K562 (cell line): ENCODE measurements at regions not wholly inside any gene's neighbourhood (a gene's known extent, or its start where the extent isn't known, plus 50 kb on each side); places are given as distances from the start of the nearest gene placed in this dataset.

ENCODE experiments used
- ATAC-seq: fragments of 200-7000 bp; cut with Tn5 transposase; 3 replicates; pipeline ENCODE4 v1.9.1; 2020; ENCODE audit warnings: moderate library complexity
- BruUV-seq: library from RNA; stranded (reverse); fragments of 400-500 nt; replicated peaks from 2 replicates; lab custom pipeline; 2021; lab: Mats Ljungman, UMichigan
- CTCF ChIA-PET: fragments of 300-600 bp; formaldehyde crosslinking; extraction: SDS; loops from one replicate; lab custom pipeline; 2021; ENCODE audit warnings: low intra/inter-chr PET ratio; lab: Yijun Ruan, JAX
- POLR2A ChIA-PET: fragments of 300-600, 350-650 bp; sonication (Branson Sonifier 250); formaldehyde crosslinking; extraction: SDS; loops from one replicate; lab custom pipeline; 2021; ENCODE audit warnings: antibody characterized with exemption, inconsistent platforms; lab: Yijun Ruan, JAX
- DNase-seq, 4 experiments: peaks; one replicate each; pipeline versions ENCODE4 v3.0.0 to v3.0.0-alpha.2; 2011 to 2018; ENCODE audit warnings: low spot score in 3 of 4, mixed read lengths in 3 of 4; ENCODE audit errors: extremely low read depth in 1 of 4
- FAIRE-seq: peaks from 2 replicates; lab custom pipeline; 2011; peaks lifted over from hg19 to GRCh38; lab: Jason Lieb, UNC
- H2AFZ ChIP-seq: 2 replicates; pipeline ENCODE4 v1.6.0; 2011; ENCODE audit warnings: low read depth, low read length, control low read depth, inconsistent platforms
- H3K27ac ChIP-seq: fragments of 200-600 bp; 3 replicates; pipeline ENCODE4 v1.8.0; 2011; ENCODE audit warnings: low read depth, mild to moderate bottlenecking, control low read depth, inconsistent platforms, low read length, moderate library complexity, mixed read lengths; ENCODE audit errors: extremely low read depth
- H3K27me3 ChIP-seq, 2 experiments: fragments of 300-600 bp in 1 of 2; 2 replicates in 1 of 2; 3 replicates in 1 of 2; pipeline versions ENCODE4 v1.6.0 to v1.8.0; 2011; ENCODE audit warnings: inconsistent platforms in 2 of 2, low read length in 2 of 2, mild to moderate bottlenecking in 1 of 2, mixed read lengths in 1 of 2, moderate library complexity in 1 of 2; ENCODE audit not compliant: control insufficient read depth in 2 of 2, insufficient read depth in 2 of 2
- H3K36me3 ChIP-seq: fragments of 300-600 bp; 3 replicates; pipeline ENCODE4 v1.8.0; 2011; ENCODE audit warnings: mild to moderate bottlenecking, low read length, inconsistent platforms; ENCODE audit not compliant: control insufficient read depth, insufficient read depth
- H3K4me1 ChIP-seq, 2 experiments: fragments of 200-600 bp in 1 of 2; replicated peaks in 1 of 2; 2 replicates in 1 of 2; 3 replicates in 1 of 2; pipeline versions ENCODE4 v1.5.1 to v1.8.0; 2011; ENCODE audit warnings: inconsistent platforms in 2 of 2, low read length in 2 of 2, mild to moderate bottlenecking in 1 of 2, mixed read lengths in 1 of 2, moderate library complexity in 1 of 2; ENCODE audit not compliant: control insufficient read depth in 2 of 2, insufficient read depth in 2 of 2
- H3K4me2 ChIP-seq: 2 replicates; pipeline ENCODE4 v1.6.1; 2011; ENCODE audit warnings: low read length, control low read depth, inconsistent platforms, mixed read lengths; ENCODE audit not compliant: insufficient read depth
- H3K4me3 ChIP-seq: fragments of 200-600 bp; sonication (generic), shearing (Covaris generic); 2 replicates; pipeline ENCODE4 v1.5.1; 2016; ENCODE audit warnings: control low read depth, inconsistent platforms
- H3K79me2 ChIP-seq: fragments of 200-600 bp; 3 replicates; pipeline ENCODE4 v1.8.0; 2011; ENCODE audit warnings: low read length, inconsistent platforms; ENCODE audit not compliant: control insufficient read depth, insufficient read depth
- H3K9ac ChIP-seq, 2 experiments: 2 replicates each; pipeline versions ENCODE4 v1.6.0 to v1.6.1; 2011; ENCODE audit warnings: low read depth in 2 of 2, low read length in 2 of 2, control low read depth in 1 of 2, inconsistent platforms in 1 of 2, mild to moderate bottlenecking in 1 of 2, mixed read lengths in 1 of 2; ENCODE audit not compliant: insufficient read depth in 1 of 2
- H3K9me1 ChIP-seq: one replicate; pipeline ENCODE4 v1.6.0; 2011; ENCODE audit warnings: inconsistent platforms, mild to moderate bottlenecking, low read length, moderate library complexity; ENCODE audit not compliant: control insufficient read depth, insufficient read depth
- H3K9me3 ChIP-seq: replicated peaks from 2 replicates; pipeline ENCODE4 v1.5.1; 2011; ENCODE audit warnings: low read depth, low read length, inconsistent platforms; ENCODE audit not compliant: control insufficient read depth, insufficient read depth
- H4K20me1 ChIP-seq: replicated peaks from 2 replicates; pipeline ENCODE4 v1.6.1; 2011; ENCODE audit warnings: low read length, inconsistent platforms, mixed read lengths; ENCODE audit not compliant: control insufficient read depth, insufficient read depth
- CHD1 ChIP-seq: fragments of 200-600 bp; sonication (generic); IDR thresholded peaks from one replicate; pipeline ENCODE4 v1.6.1; 2012; ENCODE audit warnings: mild to moderate bottlenecking, moderate library complexity, low read length, inconsistent platforms
- ELK3 ChIP-seq: fragments of 450-650 bp; formaldehyde crosslinking; IDR thresholded peaks from 2 replicates; pipeline ENCODE4 v1.4.0; 2020; ENCODE audit warnings: mild to moderate bottlenecking
- GABPB1 ChIP-seq: sonication (generic); formaldehyde crosslinking; IDR thresholded peaks from 2 replicates; pipeline ENCODE4 v1.8.0; 2022; ENCODE audit warnings: mild to moderate bottlenecking, missing genetic modification reagents
- GATAD2B ChIP-seq: fragments of 450-650 bp; IDR thresholded peaks from 2 replicates; pipeline ENCODE4 v1.6.1; 2017; ENCODE audit warnings: mild to moderate bottlenecking, borderline replicate concordance
- NR4A1 ChIP-seq, 2 experiments: fragments of 250-450 bp in 1 of 2; fragments of 450-650 bp in 1 of 2; sonication (Bioruptor Pico) in 1 of 2; IDR thresholded peaks; 2 replicates each; pipeline versions ENCODE4 v1.4.0 to v1.6.1; 2016 to 2020; ENCODE audit warnings: mild to moderate bottlenecking in 2 of 2, missing compliant biosample characterization in 1 of 2, missing genetic modification characterization in 1 of 2, moderate library complexity in 1 of 2
- PATZ1 ChIP-seq: fragments of 250-450 bp; sonication (Bioruptor Pico); IDR thresholded peaks from 2 replicates; pipeline ENCODE4 v1.5.0; 2020; ENCODE audit warnings: mild to moderate bottlenecking, borderline replicate concordance
- PRDM10 ChIP-seq: fragments of 450-650 bp; IDR thresholded peaks from 2 replicates; pipeline ENCODE4 v1.6.1; 2018; ENCODE audit not compliant: partially characterized antibody
- RBM34 ChIP-seq: fragments of 200-400 bp; formaldehyde crosslinking; IDR thresholded peaks from 2 replicates; pipeline ENCODE4 v1.6.1; 2018; ENCODE audit warnings: low read length, borderline replicate concordance; ENCODE audit not compliant: insufficient read depth
- SAFB2 ChIP-seq: fragments of 200-400 bp; formaldehyde crosslinking; IDR thresholded peaks from 2 replicates; pipeline ENCODE4 v1.6.1; 2018; ENCODE audit warnings: borderline replicate concordance, low read length, low read depth, moderate library complexity; ENCODE audit not compliant: severe bottlenecking
- ZBTB49 ChIP-seq: sonication (generic); formaldehyde crosslinking; IDR thresholded peaks from 2 replicates; pipeline ENCODE4 v1.8.0; 2022; ENCODE audit warnings: missing genetic modification reagents, mild to moderate bottlenecking, borderline replicate concordance
- ZKSCAN3 ChIP-seq: fragments of 250-450 bp; sonication (Bioruptor Pico); IDR thresholded peaks from 2 replicates; pipeline ENCODE4 v1.4.0; 2020
- ZNF445 ChIP-seq: fragments of 250-450 bp; sonication (Bioruptor Pico); IDR thresholded peaks from 2 replicates; pipeline ENCODE4 v1.4.0; 2020; ENCODE audit warnings: low read depth, mild to moderate bottlenecking, moderate library complexity
- ZZZ3 ChIP-seq: fragments of 450-650 bp; IDR thresholded peaks from 2 replicates; pipeline ENCODE4 v1.6.1; 2016; ENCODE audit warnings: antibody characterized with exemption, mild to moderate bottlenecking, moderate library complexity
- in situ Hi-C: fragments of 300-500 bp; cut with MboI; formaldehyde crosslinking; loops from 4 replicates; pipeline ENCODE4 v1.15.0; 2018; ENCODE audit warnings: inconsistent platforms, mixed read lengths
- intact Hi-C: fragments of 100-400 bp; cut with micrococcal nuclease; formaldehyde crosslinking; loops from 2 replicates; pipeline ENCODE4 v1.14.2; 2022

- no peak for TF ChIP-seq RBM34
- no peak for TF ChIP-seq ZBTB49 (CRISPR knock-in tag)
- TF ChIP-seq PRDM10, result no peak
- no peak for TF ChIP-seq NR4A1 (CRISPR knock-in tag; IDR thresholded peaks at IDR 0.05)
- no peak for TF ChIP-seq NR4A1 (tag; IDR thresholded peaks at IDR 0.05)
These were observed 1013.4 kb downstream of the PCDH9 start (continued) for GRCh38 chr13:66216728-66217127.

- Histone ChIP-seq H3K27ac (no peak overlapping the region), H3K27me3 (no peaks in the 10 kb centered on the region), H3K9me3 (no peaks in the 10 kb centered on the region), H3K36me3 (no peaks in the 10 kb centered on the region), H3K4me3 (no peak overlapping the region), H2AFZ (no peak overlapping the region), H4K20me1 (no peaks in the 10 kb centered on the region), H3K79me2 (no peaks in the 10 kb centered on the region), H3K4me2 (no peak overlapping the region), H3K9me1 (no peaks in the 10 kb centered on the region), H3K9ac (no peak overlapping the region), H3K4me1 (no peaks in the 10 kb centered on the region; a peak in 1 of 5 replicates)
- DNase-seq (no peak), ATAC-seq (no peak), FAIRE-seq (no peak)
- CTCF ChIA-PET, result no interaction called here
- POLR2A ChIA-PET, result no interaction called here
- in situ Hi-C loops, result no loop called here
- no TSS peak for BruUV-seq
- intact Hi-C loops, result no loop called here
- TF ChIP-seq SAFB2 (no peak), ZNF445 (no peak), CHD1 (no peak), ZKSCAN3 (CRISPR knock-in tag) (no peak), ZZZ3 (no peak), ELK3 (CRISPR knock-in tag) (no peak), PATZ1 (no peak), GATAD2B (no peak), GABPB1 (CRISPR knock-in tag) (no peak)
These were observed 1015.7 kb downstream of the PCDH9 start for GRCh38 chr13:66214467-66214866.
